ENCODE measurements at regions not wholly inside any gene's neighbourhood (a gene's known extent, or its start where the extent isn't known, plus 50 kb on each side); places are given as distances from the start of the nearest gene placed in this dataset.

GRCh38 chr10:14396411-14397048 lies 65.8 kb upstream of the FRMD4A start:
- Mint-ChIP-seq H3K9me3 (ENCODE audit: low read depth) (peaks cover 24% of the 10 kb centered on the region), H3K4me3 (ENCODE audit: unreplicated experiment) (no peak overlapping the region), H3K36me3 (ENCODE audit: low read depth) (peaks cover 10% of the 10 kb centered on the region), H3K27me3 (ENCODE audit: low read depth) (no peaks in the 10 kb centered on the region), H3K27ac (ENCODE audit: unreplicated experiment) (peak overlapping the region; percentile 90), H3K4me1 (ENCODE audit: low read depth) (peaks cover 42% of the 10 kb centered on the region)
- TF ChIP-seq CTCF (IDR thresholded peaks at IDR 0.05): peak; percentile 83
- DNase-seq (ENCODE audit: low spot score): no peak

- no peak for TF ChIP-seq CTCF (IDR thresholded peaks at IDR 0.05)
- Mint-ChIP-seq H3K27ac (ENCODE audit: unreplicated experiment) (no peak overlapping the region), H3K4me1 (ENCODE audit: low read depth) (peaks cover 34% of the 10 kb centered on the region), H3K36me3 (ENCODE audit: low read depth) (peaks cover 10% of the 10 kb centered on the region), H3K4me3 (ENCODE audit: unreplicated experiment) (no peak overlapping the region), H3K9me3 (ENCODE audit: low read depth) (peaks cover 21% of the 10 kb centered on the region), H3K27me3 (ENCODE audit: low read depth) (no peaks in the 10 kb centered on the region)
- DNase-seq (ENCODE audit: low spot score): no peak
These were observed 63.5 kb upstream of the FRMD4A start for GRCh38 chr10:14394179-14394578.

- Mint-ChIP-seq H3K36me3 (ENCODE audit: low read depth) (peaks cover 13% of the 10 kb centered on the region), H3K27me3 (ENCODE audit: low read depth) (no peaks in the 10 kb centered on the region), H3K4me1 (ENCODE audit: low read depth) (peaks cover 19% of the 10 kb centered on the region), H3K9me3 (ENCODE audit: low read depth) (peaks cover 18% of the 10 kb centered on the region), H3K27ac (ENCODE audit: unreplicated experiment) (no peak overlapping the region), H3K4me3 (ENCODE audit: unreplicated experiment) (no peak overlapping the region)
- DNase-seq (ENCODE audit: low spot score): no peak
- TF ChIP-seq CTCF (IDR thresholded peaks at IDR 0.05): no peak
These were observed 60.6 kb upstream of the FRMD4A start for GRCh38 chr10:14391342-14391741.

GRCh38 chr10:14389981-14390590 lies 59.4 kb upstream of the FRMD4A start:
- Mint-ChIP-seq H3K27ac (ENCODE audit: unreplicated experiment) (no peak overlapping the region), H3K27me3 (ENCODE audit: low read depth) (no peaks in the 10 kb centered on the region), H3K4me3 (ENCODE audit: unreplicated experiment) (no peak overlapping the region), H3K4me1 (ENCODE audit: low read depth) (peaks cover 20% of the 10 kb centered on the region), H3K9me3 (ENCODE audit: low read depth) (peaks cover 21% of the 10 kb centered on the region), H3K36me3 (ENCODE audit: low read depth) (peaks cover 13% of the 10 kb centered on the region)
- no peak for TF ChIP-seq CTCF (IDR thresholded peaks at IDR 0.05)
- no peak for DNase-seq (ENCODE audit: low spot score)

- DNase-seq (ENCODE audit: low spot score): no peak
- TF ChIP-seq CTCF (IDR thresholded peaks at IDR 0.05): peak; percentile 60
- Mint-ChIP-seq H3K36me3 (ENCODE audit: low read depth) (peaks cover 9% of the 10 kb centered on the region), H3K9me3 (ENCODE audit: low read depth) (peaks cover 14% of the 10 kb centered on the region), H3K27ac (ENCODE audit: unreplicated experiment) (peak overlapping the region; percentile 83), H3K27me3 (ENCODE audit: low read depth) (no peaks in the 10 kb centered on the region), H3K4me1 (ENCODE audit: low read depth) (peaks cover 56% of the 10 kb centered on the region), H3K4me3 (ENCODE audit: unreplicated experiment) (no peak overlapping the region)
These were observed 55.2 kb upstream of the FRMD4A start for GRCh38 chr10:14385596-14386593.

Measured in chondrocyte (in vitro differentiated cells).